Vagina (tissue), 2 donors: ENCODE measurements at regions not wholly inside any gene's neighbourhood (a gene's known extent, or its start where the extent isn't known, plus 50 kb on each side); places are given as distances from the start of the nearest gene placed in this dataset.

Experiments used
- CTCF ChIP-seq, 3 experiments: fragments of 450-650 bp in 2 of 3; fragments of 200-600 bp in 1 of 3; sonication (generic) in 1 of 3; IDR thresholded peaks; one replicate each; pipeline ENCODE4 v1.5.1; 2017 to 2019; ENCODE audit warnings: antibody characterized with exemption in 3 of 3, mild to moderate bottlenecking in 2 of 3, moderate library complexity in 2 of 3
- POLR2AphosphoS5 ChIP-seq, 2 donors: sonication (generic); formaldehyde crosslinking; IDR thresholded peaks; one replicate each; pipeline ENCODE4 v1.9.0; 2017; ENCODE audit warnings: antibody characterized with exemption in 2 of 2, mild to moderate bottlenecking in 2 of 2, low read depth in 1 of 2; ENCODE audit not compliant: insufficient read depth in 1 of 2

GRCh38 chr1:76729142-76729541 lies 138.1 kb upstream of the ST6GALNAC5 start:
- no peak for TF ChIP-seq CTCF (IDR thresholded peaks at IDR 0.05)
- no peak for TF ChIP-seq POLR2AphosphoS5 (IDR thresholded peaks at IDR 0.05; ENCODE audit: insufficient read depth in 1 of 2, low read depth in 1 of 2)
